CD4-positive, alpha-beta T cell treated with Interleukin-4 for 4 hours (primary cell): ENCODE measurements at regions not wholly inside any gene's neighbourhood (a gene's known extent, or its start where the extent isn't known, plus 50 kb on each side); places are given as distances from the start of the nearest gene placed in this dataset.

Experiments used
- DNase-seq: peaks from one replicate; pipeline ENCODE4 v3.0.0-alpha.2; 2020

- no peak for DNase-seq
These were observed 130.9 kb upstream of the PRNP start for GRCh38 chr20:4555188-4555890.

GRCh38 chr20:4554346-4554745, 131.9 kb upstream of the PRNP start:
- no peak for DNase-seq

GRCh38 chr20:4552075-4552640, 134.1 kb upstream of the PRNP start:
- no peak for DNase-seq

GRCh38 chr20:4550740-4551139, 135.5 kb upstream of the PRNP start:
- DNase-seq: no peak

- DNase-seq: no peak
These were observed 136.5 kb upstream of the PRNP start for GRCh38 chr20:4549711-4550259.

GRCh38 chr20:4548552-4548951, 137.7 kb upstream of the PRNP start:
- DNase-seq: no peak

GRCh38 chr20:4546786-4547185, 139.5 kb upstream of the PRNP start:
- no peak for DNase-seq

- DNase-seq: no peak
These were observed 139.9 kb upstream of the PRNP start for GRCh38 chr20:4546342-4546741.

GRCh38 chr20:4545526-4545925, 140.7 kb upstream of the PRNP start:
- no peak for DNase-seq

- DNase-seq: no peak
These were observed 141.5 kb upstream of the PRNP start for GRCh38 chr20:4544765-4545164.

GRCh38 chr20:4542270-4542669, 144.0 kb upstream of the PRNP start:
- DNase-seq: no peak

- DNase-seq: no peak
These were observed 151.9 kb upstream of the PRNP start for GRCh38 chr20:4534315-4534714.

GRCh38 chr20:4533368-4534133, 152.7 kb upstream of the PRNP start:
- DNase-seq: no peak

- DNase-seq: no peak
These were observed 153.5 kb upstream of the PRNP start for GRCh38 chr20:4532772-4533171.

- DNase-seq: no peak
These were observed 161.5 kb upstream of the PRNP start for GRCh38 chr20:4524792-4525191.

- DNase-seq: no peak
These were observed 161.9 kb upstream of the PRNP start for GRCh38 chr20:4524307-4524706.

- no peak for DNase-seq
These were observed 163.9 kb upstream of the PRNP start for GRCh38 chr20:4522310-4522709.

- no peak for DNase-seq
These were observed 164.9 kb upstream of the PRNP start for GRCh38 chr20:4521170-4521968.

- DNase-seq: no peak
These were observed 166.7 kb upstream of the PRNP start for GRCh38 chr20:4519534-4519933.

- DNase-seq: no peak
These were observed 169.4 kb upstream of the PRNP start for GRCh38 chr20:4516876-4517275.

GRCh38 chr20:4513720-4514119, 172.5 kb upstream of the PRNP start:
- no peak for DNase-seq

- DNase-seq: no peak
These were observed 173.2 kb upstream of the PRNP start for GRCh38 chr20:4512891-4513550.

- no peak for DNase-seq
These were observed 174.5 kb upstream of the PRNP start for GRCh38 chr20:4511776-4512175.
